ENCODE measurements at regions not wholly inside any gene's neighbourhood (a gene's known extent, or its start where the extent isn't known, plus 50 kb on each side); places are given as distances from the start of the nearest gene placed in this dataset.

- no peaks in the 10 kb centered on the region for H4K20me1 ChIP-seq (ENCODE audit: insufficient read depth, low read length)
- DNase-seq: no peak
- H3K4me3 ChIP-seq (ENCODE audit: low read length): no peak overlapping the region
- H3K4me1 ChIP-seq (ENCODE audit: low read length): no peaks in the 10 kb centered on the region
- H3K9me2 ChIP-seq (replicated peaks; ENCODE audit: insufficient read depth, low read length): no peaks in the 10 kb centered on the region
- no peak overlapping the region for H2AFZ ChIP-seq (ENCODE audit: low read length)
- no peak overlapping the region for H3K9ac ChIP-seq (ENCODE audit: low read length)
- no peak overlapping the region for H3K4me2 ChIP-seq (ENCODE audit: low read depth, low read length)
- H3K9me3 ChIP-seq (replicated peaks; ENCODE audit: insufficient read depth, low read length): no peaks in the 10 kb centered on the region
- H3K79me2 ChIP-seq (ENCODE audit: low read length): no peaks in the 10 kb centered on the region
- no peaks in the 10 kb centered on the region for H3F3A ChIP-seq (ENCODE audit: insufficient read depth, low read length)
- no peaks in the 10 kb centered on the region for H3K27me3 ChIP-seq (replicated peaks; ENCODE audit: insufficient read depth, low read length)
- H3K27ac ChIP-seq (ENCODE audit: low read length): no peak overlapping the region
- H3K36me3 ChIP-seq (replicated peaks; ENCODE audit: insufficient read depth, low read length): no peaks in the 10 kb centered on the region
- TF ChIP-seq EZH2phosphoT487 (IDR thresholded peaks at IDR 0.05; ENCODE audit: low read length) (no peak), CTCF (IDR thresholded peaks at IDR 0.05; ENCODE audit: low read length) (no peak), EZH2 (optimal IDR thresholded peaks at IDR 0.05; ENCODE audit: low read depth, low read length) (no peak)
These were observed 222.9 kb upstream of the ASIC2 start for GRCh38 chr17:33515974-33516373.

- no peaks in the 10 kb centered on the region for H3K36me3 ChIP-seq (replicated peaks; ENCODE audit: insufficient read depth, low read length)
- no peaks in the 10 kb centered on the region for H3F3A ChIP-seq (ENCODE audit: insufficient read depth, low read length)
- H3K4me2 ChIP-seq (ENCODE audit: low read depth, low read length): no peak overlapping the region
- no peak for TF ChIP-seq CTCF (IDR thresholded peaks at IDR 0.05; ENCODE audit: low read length)
- TF ChIP-seq EZH2phosphoT487 (IDR thresholded peaks at IDR 0.05; ENCODE audit: low read length): no peak
- H4K20me1 ChIP-seq (ENCODE audit: insufficient read depth, low read length): no peaks in the 10 kb centered on the region
- no peaks in the 10 kb centered on the region for H3K9me2 ChIP-seq (replicated peaks; ENCODE audit: insufficient read depth, low read length)
- no peaks in the 10 kb centered on the region for H3K4me1 ChIP-seq (ENCODE audit: low read length)
- H3K79me2 ChIP-seq (ENCODE audit: low read length): no peaks in the 10 kb centered on the region
- no peak overlapping the region for H3K9ac ChIP-seq (ENCODE audit: low read length)
- no peak overlapping the region for H3K27ac ChIP-seq (ENCODE audit: low read length)
- DNase-seq: no peak
- no peaks in the 10 kb centered on the region for H3K9me3 ChIP-seq (replicated peaks; ENCODE audit: insufficient read depth, low read length)
- no peak overlapping the region for H2AFZ ChIP-seq (ENCODE audit: low read length)
- no peaks in the 10 kb centered on the region for H3K27me3 ChIP-seq (replicated peaks; ENCODE audit: insufficient read depth, low read length)
- H3K4me3 ChIP-seq (ENCODE audit: low read length): no peak overlapping the region
These were observed 223.6 kb upstream of the ASIC2 start for GRCh38 chr17:33516645-33517044.

DNA sequence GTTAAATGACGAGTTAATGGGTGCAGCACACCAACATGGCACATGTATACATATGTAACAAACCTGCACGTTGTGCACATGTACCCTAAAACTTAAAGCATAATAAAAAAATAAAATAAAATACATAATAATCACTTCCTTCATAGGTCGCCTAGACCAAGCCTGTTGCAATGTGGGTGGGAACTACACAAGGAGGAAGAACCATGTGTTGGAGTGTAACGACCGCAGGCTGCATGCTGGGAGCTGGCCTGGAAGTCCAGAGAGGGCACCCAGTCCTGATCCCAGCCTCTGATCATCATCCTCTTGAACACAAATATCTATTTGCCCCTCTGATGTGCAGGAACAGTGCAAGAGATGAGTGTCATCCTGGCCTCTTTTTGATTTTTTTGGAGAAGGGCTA, 224.7 kb upstream of the ASIC2 start:
- Histone ChIP-seq H3K4me3 (ENCODE audit: low read length) (no peak overlapping the region), H3K9ac (ENCODE audit: low read length) (no peak overlapping the region), H2AFZ (ENCODE audit: low read length) (no peak overlapping the region), H3K9me3 (replicated peaks; ENCODE audit: insufficient read depth, low read length) (no peaks in the 10 kb centered on the region), H4K20me1 (ENCODE audit: insufficient read depth, low read length) (no peaks in the 10 kb centered on the region), H3K36me3 (replicated peaks; ENCODE audit: insufficient read depth, low read length) (no peaks in the 10 kb centered on the region), H3K27me3 (replicated peaks; ENCODE audit: insufficient read depth, low read length) (no peaks in the 10 kb centered on the region), H3F3A (ENCODE audit: insufficient read depth, low read length) (no peaks in the 10 kb centered on the region), H3K4me2 (ENCODE audit: low read depth, low read length) (no peak overlapping the region), H3K27ac (ENCODE audit: low read length) (no peak overlapping the region), H3K9me2 (replicated peaks; ENCODE audit: insufficient read depth, low read length) (no peaks in the 10 kb centered on the region), H3K4me1 (ENCODE audit: low read length) (no peaks in the 10 kb centered on the region), H3K79me2 (ENCODE audit: low read length) (no peaks in the 10 kb centered on the region)
- no peak for DNase-seq
- TF ChIP-seq EZH2 (optimal IDR thresholded peaks at IDR 0.05; ENCODE audit: low read depth, low read length) (no peak), EZH2phosphoT487 (IDR thresholded peaks at IDR 0.05; ENCODE audit: low read length) (no peak), CTCF (IDR thresholded peaks at IDR 0.05; ENCODE audit: low read length) (no peak)

All from MM.1S (cell line).